H1 (cell line): ENCODE measurements at regions not wholly inside any gene's neighbourhood (a gene's known extent, or its start where the extent isn't known, plus 50 kb on each side); places are given as distances from the start of the nearest gene placed in this dataset.

Source experiments
- CHD2 ChIP-seq: IDR thresholded peaks from 2 replicates; pipeline ENCODE4 v1.6.1; 2012; ENCODE audit warnings: low read length, improper control_type of control experiment
- GTF2F1 ChIP-seq: IDR thresholded peaks from 2 replicates; pipeline ENCODE4 v1.6.1; 2012; ENCODE audit warnings: low read depth, low read length, improper control_type of control experiment, borderline replicate concordance
- SRF ChIP-seq: IDR thresholded peaks from 2 replicates; pipeline ENCODE4 v1.6.1; 2011; ENCODE audit warnings: mild to moderate bottlenecking, low read depth, low read length, moderate library complexity
- TBP ChIP-seq: IDR thresholded peaks from 2 replicates; pipeline ENCODE4 v1.6.1; 2011; ENCODE audit warnings: low read depth, low read length, improper control_type of control experiment
- TCF12 ChIP-seq: IDR thresholded peaks from 2 replicates; pipeline ENCODE4 v1.6.1; 2011; ENCODE audit warnings: low read depth, mild to moderate bottlenecking, low read length
- TF ChIP-seq, protein P1 (sequence below), 3 experiments: IDR thresholded peaks; 1 replicate in 2 of 3; 2 replicates in 1 of 3; pipeline versions ENCODE4 v1.5.1 to v1.6.1; 2011; ENCODE audit warnings: low read length in 3 of 3, mild to moderate bottlenecking in 3 of 3, inconsistent platforms in 2 of 3, low read depth in 1 of 3, moderate library complexity in 1 of 3; ENCODE audit not compliant: insufficient read depth in 1 of 3; ENCODE audit errors: control extremely low read depth in 1 of 3

DNA sequence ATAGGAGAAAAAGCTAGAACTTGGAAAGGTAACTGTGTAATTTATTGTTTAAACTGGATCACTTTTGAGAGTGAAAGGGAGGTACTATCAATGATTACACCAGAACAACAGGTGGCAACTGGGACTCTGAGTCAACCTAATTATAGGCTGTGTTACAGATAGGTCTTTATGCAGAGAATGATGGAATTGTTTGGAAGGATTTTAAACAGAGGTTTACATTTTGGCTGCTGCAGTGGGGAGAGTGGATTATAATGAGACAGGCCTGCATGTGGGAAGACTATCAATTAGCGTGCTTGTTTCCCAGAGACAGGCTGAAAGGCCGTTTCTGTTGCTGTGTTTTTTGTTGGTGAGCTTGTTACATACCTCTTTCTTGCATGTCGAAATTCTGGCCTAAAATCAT lies 432.9 kb downstream of the PLA2G4A start:
- TF ChIP-seq TCF12, result no peak
- TF ChIP-seq, protein P1, sequence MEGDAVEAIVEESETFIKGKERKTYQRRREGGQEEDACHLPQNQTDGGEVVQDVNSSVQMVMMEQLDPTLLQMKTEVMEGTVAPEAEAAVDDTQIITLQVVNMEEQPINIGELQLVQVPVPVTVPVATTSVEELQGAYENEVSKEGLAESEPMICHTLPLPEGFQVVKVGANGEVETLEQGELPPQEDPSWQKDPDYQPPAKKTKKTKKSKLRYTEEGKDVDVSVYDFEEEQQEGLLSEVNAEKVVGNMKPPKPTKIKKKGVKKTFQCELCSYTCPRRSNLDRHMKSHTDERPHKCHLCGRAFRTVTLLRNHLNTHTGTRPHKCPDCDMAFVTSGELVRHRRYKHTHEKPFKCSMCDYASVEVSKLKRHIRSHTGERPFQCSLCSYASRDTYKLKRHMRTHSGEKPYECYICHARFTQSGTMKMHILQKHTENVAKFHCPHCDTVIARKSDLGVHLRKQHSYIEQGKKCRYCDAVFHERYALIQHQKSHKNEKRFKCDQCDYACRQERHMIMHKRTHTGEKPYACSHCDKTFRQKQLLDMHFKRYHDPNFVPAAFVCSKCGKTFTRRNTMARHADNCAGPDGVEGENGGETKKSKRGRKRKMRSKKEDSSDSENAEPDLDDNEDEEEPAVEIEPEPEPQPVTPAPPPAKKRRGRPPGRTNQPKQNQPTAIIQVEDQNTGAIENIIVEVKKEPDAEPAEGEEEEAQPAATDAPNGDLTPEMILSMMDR (IDR thresholded peaks at IDR 0.05; ENCODE audit: control extremely low read depth in 1 of 3, insufficient read depth in 1 of 3, low read depth in 1 of 3, low read length in 3 of 3), result no peak
- TF ChIP-seq GTF2F1, result no peak
- TF ChIP-seq CHD2, result no peak
- no peak for TF ChIP-seq SRF
- no peak for TF ChIP-seq TBP
